ENCODE measurements at regions not wholly inside any gene's neighbourhood (a gene's known extent, or its start where the extent isn't known, plus 50 kb on each side); places are given as distances from the start of the nearest gene placed in this dataset.

- Histone ChIP-seq H3K4me1 (ENCODE audit: control insufficient read depth, extremely low read depth, insufficient read depth, low read length) (no peaks in the 10 kb centered on the region), H3K27me3 (ENCODE audit: control insufficient read depth, insufficient read depth, low read length) (no peaks in the 10 kb centered on the region), H4K20me1 (ENCODE audit: control insufficient read depth, extremely low read depth, insufficient read depth, low read length) (no peaks in the 10 kb centered on the region), H2AFZ (ENCODE audit: low read length) (no peak overlapping the region), H3K4me2 (ENCODE audit: extremely low read depth, insufficient read depth, low read length) (no peak overlapping the region), H3K36me3 (ENCODE audit: control insufficient read depth, insufficient read depth, low read length) (no peaks in the 10 kb centered on the region), H3K9me3 (ENCODE audit: control insufficient read depth, insufficient read depth, low read depth, low read length) (no peaks in the 10 kb centered on the region), H3K27ac (ENCODE audit: insufficient read depth, low read length) (no peak overlapping the region), H3K9ac (ENCODE audit: insufficient read depth, low read length) (no peak overlapping the region), H3K4me3 (replicated peaks in 1 of 4; ENCODE audit: control extremely low read depth in 1 of 4, insufficient read depth in 1 of 4, low read depth in 3 of 4, low read length in 4 of 4) (no peak overlapping the region), H3K79me2 (ENCODE audit: control insufficient read depth, insufficient read depth, low read length) (no peaks in the 10 kb centered on the region)
- no peak for DNase-seq (ENCODE audit: low read depth in 2 of 2)
- no peak for TF ChIP-seq CTCF (conservative IDR thresholded peaks at IDR 0.05 in 1 of 2, IDR thresholded peaks at IDR 0.05 in 1 of 2; ENCODE audit: low read depth in 1 of 2, low read length in 2 of 2)
- TF ChIP-seq EZH2 (IDR thresholded peaks at IDR 0.05; ENCODE audit: low read length, missing control alignments) = no peak
These were observed 207.6 kb upstream of the NSMCE3 start for GRCh38 chr15:29477256-29477655.

GRCh38 chr15:29476503-29477080, 207.0 kb upstream of the NSMCE3 start:
- no peak for TF ChIP-seq CTCF (conservative IDR thresholded peaks at IDR 0.05 in 1 of 2, IDR thresholded peaks at IDR 0.05 in 1 of 2; ENCODE audit: low read depth in 1 of 2, low read length in 2 of 2)
- no peak for TF ChIP-seq EZH2 (IDR thresholded peaks at IDR 0.05; ENCODE audit: low read length, missing control alignments)
- no peak overlapping the region for H2AFZ ChIP-seq (ENCODE audit: low read length)
- no peaks in the 10 kb centered on the region for H3K27me3 ChIP-seq (ENCODE audit: control insufficient read depth, insufficient read depth, low read length)
- H4K20me1 ChIP-seq (ENCODE audit: control insufficient read depth, extremely low read depth, insufficient read depth, low read length) = no peaks in the 10 kb centered on the region
- no peaks in the 10 kb centered on the region for H3K9me3 ChIP-seq (ENCODE audit: control insufficient read depth, insufficient read depth, low read depth, low read length)
- H3K9ac ChIP-seq (ENCODE audit: insufficient read depth, low read length) = no peak overlapping the region
- H3K4me1 ChIP-seq (ENCODE audit: control insufficient read depth, extremely low read depth, insufficient read depth, low read length) = no peaks in the 10 kb centered on the region
- DNase-seq (ENCODE audit: low read depth in 2 of 2) = no peak
- H3K4me3 ChIP-seq (replicated peaks in 1 of 4; ENCODE audit: control extremely low read depth in 1 of 4, insufficient read depth in 1 of 4, low read depth in 3 of 4, low read length in 4 of 4) = no peak overlapping the region
- H3K4me2 ChIP-seq (ENCODE audit: extremely low read depth, insufficient read depth, low read length) = no peak overlapping the region
- no peaks in the 10 kb centered on the region for H3K79me2 ChIP-seq (ENCODE audit: control insufficient read depth, insufficient read depth, low read length)
- no peak overlapping the region for H3K27ac ChIP-seq (ENCODE audit: insufficient read depth, low read length)
- no peaks in the 10 kb centered on the region for H3K36me3 ChIP-seq (ENCODE audit: control insufficient read depth, insufficient read depth, low read length)

- H3K27me3 ChIP-seq (ENCODE audit: control insufficient read depth, insufficient read depth, low read length) = no peaks in the 10 kb centered on the region
- H3K9ac ChIP-seq (ENCODE audit: insufficient read depth, low read length) = no peak overlapping the region
- no peak for TF ChIP-seq CTCF (conservative IDR thresholded peaks at IDR 0.05 in 1 of 2, IDR thresholded peaks at IDR 0.05 in 1 of 2; ENCODE audit: low read depth in 1 of 2, low read length in 2 of 2)
- no peak for TF ChIP-seq EZH2 (IDR thresholded peaks at IDR 0.05; ENCODE audit: low read length, missing control alignments)
- no peak overlapping the region for H2AFZ ChIP-seq (ENCODE audit: low read length)
- DNase-seq (ENCODE audit: low read depth in 2 of 2) = no peak
- H3K4me3 ChIP-seq (replicated peaks in 1 of 4; ENCODE audit: control extremely low read depth in 1 of 4, insufficient read depth in 1 of 4, low read depth in 3 of 4, low read length in 4 of 4) = no peak overlapping the region
- H3K4me1 ChIP-seq (ENCODE audit: control insufficient read depth, extremely low read depth, insufficient read depth, low read length) = no peaks in the 10 kb centered on the region
- H3K79me2 ChIP-seq (ENCODE audit: control insufficient read depth, insufficient read depth, low read length) = no peaks in the 10 kb centered on the region
- no peaks in the 10 kb centered on the region for H4K20me1 ChIP-seq (ENCODE audit: control insufficient read depth, extremely low read depth, insufficient read depth, low read length)
- no peak overlapping the region for H3K27ac ChIP-seq (ENCODE audit: insufficient read depth, low read length)
- no peaks in the 10 kb centered on the region for H3K36me3 ChIP-seq (ENCODE audit: control insufficient read depth, insufficient read depth, low read length)
- H3K9me3 ChIP-seq (ENCODE audit: control insufficient read depth, insufficient read depth, low read depth, low read length) = no peaks in the 10 kb centered on the region
- no peak overlapping the region for H3K4me2 ChIP-seq (ENCODE audit: extremely low read depth, insufficient read depth, low read length)
These were observed 205.5 kb upstream of the NSMCE3 start for GRCh38 chr15:29475096-29475495.

Measured in fibroblast of lung (primary cell).